Peyer's patch (tissue), 4 donors: ENCODE measurements at regions not wholly inside any gene's neighbourhood (a gene's known extent, or its start where the extent isn't known, plus 50 kb on each side); places are given as distances from the start of the nearest gene placed in this dataset.

Source experiments
- POLR2A ChIP-seq, 2 donors: fragments of 450-650 bp; IDR thresholded peaks; one replicate each; pipeline ENCODE4 v1.5.1; 2017; ENCODE audit warnings: antibody characterized with exemption in 2 of 2, mild to moderate bottlenecking in 2 of 2, moderate library complexity in 2 of 2
- TF ChIP-seq, protein P1 (sequence below), 6 experiments: fragments of 450-650 bp in 4 of 6; fragments of 200-600 bp in 2 of 6; sonication (generic) in 1 of 6; IDR thresholded peaks; one replicate each; pipeline ENCODE4 v1.5.1; 2017 to 2019; ENCODE audit warnings: antibody characterized with exemption in 6 of 6, mild to moderate bottlenecking in 3 of 6, moderate library complexity in 1 of 6

- TF ChIP-seq, protein P1, sequence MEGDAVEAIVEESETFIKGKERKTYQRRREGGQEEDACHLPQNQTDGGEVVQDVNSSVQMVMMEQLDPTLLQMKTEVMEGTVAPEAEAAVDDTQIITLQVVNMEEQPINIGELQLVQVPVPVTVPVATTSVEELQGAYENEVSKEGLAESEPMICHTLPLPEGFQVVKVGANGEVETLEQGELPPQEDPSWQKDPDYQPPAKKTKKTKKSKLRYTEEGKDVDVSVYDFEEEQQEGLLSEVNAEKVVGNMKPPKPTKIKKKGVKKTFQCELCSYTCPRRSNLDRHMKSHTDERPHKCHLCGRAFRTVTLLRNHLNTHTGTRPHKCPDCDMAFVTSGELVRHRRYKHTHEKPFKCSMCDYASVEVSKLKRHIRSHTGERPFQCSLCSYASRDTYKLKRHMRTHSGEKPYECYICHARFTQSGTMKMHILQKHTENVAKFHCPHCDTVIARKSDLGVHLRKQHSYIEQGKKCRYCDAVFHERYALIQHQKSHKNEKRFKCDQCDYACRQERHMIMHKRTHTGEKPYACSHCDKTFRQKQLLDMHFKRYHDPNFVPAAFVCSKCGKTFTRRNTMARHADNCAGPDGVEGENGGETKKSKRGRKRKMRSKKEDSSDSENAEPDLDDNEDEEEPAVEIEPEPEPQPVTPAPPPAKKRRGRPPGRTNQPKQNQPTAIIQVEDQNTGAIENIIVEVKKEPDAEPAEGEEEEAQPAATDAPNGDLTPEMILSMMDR (IDR thresholded peaks at IDR 0.05): no peak
- no peak for TF ChIP-seq POLR2A (IDR thresholded peaks at IDR 0.05)
These were observed 483.2 kb downstream of the ADRA2A start for GRCh38 chr10:111560027-111560426.
